Activated CD4-positive, alpha-beta T cell treated with anti-CD3 and anti-CD28 coated beads, Interleukin-2, amount 10 ng/mL, durations not matched to agents 7 days and 5 days (primary cell): ENCODE measurements at regions not wholly inside any gene's neighbourhood (a gene's known extent, or its start where the extent isn't known, plus 50 kb on each side); places are given as distances from the start of the nearest gene placed in this dataset.

ENCODE experiments used
- CTCF ChIA-PET: fragments of 350-600 bp; sonication (Branson Sonifier 250); formaldehyde crosslinking; loops from one replicate; lab custom pipeline; 2021; ENCODE audit warnings: antibody characterized with exemption; lab: Charles Lee
- POLR2A ChIA-PET: fragments of 350-600 bp; sonication (Branson Sonifier 250); formaldehyde crosslinking; loops from one replicate; lab custom pipeline; 2021; ENCODE audit warnings: antibody characterized with exemption; lab: Charles Lee
- DNase-seq: peaks from one replicate; pipeline ENCODE4 v3.0.0-alpha.2; 2020
- H3K27ac Mint-ChIP-seq: one replicate; pipeline ENCODE4 v1.8.0; 2021; ENCODE audit warnings: mild to moderate bottlenecking, moderate library complexity, mixed read lengths
- H3K27me3 Mint-ChIP-seq: one replicate; pipeline ENCODE4 v1.8.0; 2021; ENCODE audit warnings: mixed read lengths
- H3K36me3 Mint-ChIP-seq: one replicate; pipeline ENCODE4 v1.8.0; 2021; ENCODE audit warnings: low read depth, mixed read lengths
- H3K4me1 Mint-ChIP-seq: one replicate; pipeline ENCODE4 v1.8.0; 2021; ENCODE audit warnings: mixed read lengths
- H3K4me3 Mint-ChIP-seq: one replicate; pipeline ENCODE4 v1.8.0; 2021; ENCODE audit warnings: mild to moderate bottlenecking, moderate library complexity, mixed read lengths
- H3K9me3 Mint-ChIP-seq: one replicate; pipeline ENCODE4 v1.8.0; 2021; ENCODE audit warnings: mixed read lengths

GRCh38 chr1:113278777-113279176 lies 111.5 kb upstream of the MAGI3 start:
- no peak for DNase-seq
- peaks cover 17% of the 10 kb centered on the region for H3K27me3 Mint-ChIP-seq
- no peaks in the 10 kb centered on the region for H3K4me1 Mint-ChIP-seq
- H3K4me3 Mint-ChIP-seq, result no peak overlapping the region
- no peaks in the 10 kb centered on the region for H3K36me3 Mint-ChIP-seq
- no peak overlapping the region for H3K27ac Mint-ChIP-seq
- POLR2A ChIA-PET, result no interaction called here
- H3K9me3 Mint-ChIP-seq, result no peaks in the 10 kb centered on the region
- CTCF ChIA-PET, result no interaction called here

GRCh38 chr1:113279776-113280391 lies 110.4 kb upstream of the MAGI3 start:
- ChIA-PET CTCF (interaction anchor here (0.5 kb wide), 1 partner anchor 116 kb away, joined by 3 read pairs; no protein-coding TSS in a partner anchor), POLR2A (no interaction called here)
- H3K27ac Mint-ChIP-seq, result no peak overlapping the region
- H3K4me3 Mint-ChIP-seq, result no peak overlapping the region
- DNase-seq, result no peak
- no peaks in the 10 kb centered on the region for H3K36me3 Mint-ChIP-seq
- H3K4me1 Mint-ChIP-seq, result no peaks in the 10 kb centered on the region
- no peaks in the 10 kb centered on the region for H3K9me3 Mint-ChIP-seq
- peaks cover 17% of the 10 kb centered on the region for H3K27me3 Mint-ChIP-seq

GRCh38 chr1:113280581-113280980 lies 109.7 kb upstream of the MAGI3 start:
- Mint-ChIP-seq H3K36me3 (no peaks in the 10 kb centered on the region), H3K27ac (no peak overlapping the region), H3K4me3 (no peak overlapping the region), H3K4me1 (no peaks in the 10 kb centered on the region), H3K9me3 (no peaks in the 10 kb centered on the region), H3K27me3 (peaks cover 11% of the 10 kb centered on the region)
- no peak for DNase-seq
- POLR2A ChIA-PET, result no interaction called here
- CTCF ChIA-PET, result interaction anchor here (0.5 kb wide), 1 partner anchor 116 kb away, joined by 3 read pairs; no protein-coding TSS in a partner anchor

GRCh38 chr1:113281550-113281949 lies 108.8 kb upstream of the MAGI3 start:
- Mint-ChIP-seq H3K27ac (no peak overlapping the region), H3K4me1 (no peaks in the 10 kb centered on the region), H3K27me3 (peaks cover 11% of the 10 kb centered on the region), H3K36me3 (no peaks in the 10 kb centered on the region), H3K4me3 (no peak overlapping the region), H3K9me3 (no peaks in the 10 kb centered on the region)
- ChIA-PET CTCF (no interaction called here), POLR2A (no interaction called here)
- no peak for DNase-seq

- DNase-seq, result no peak
- CTCF ChIA-PET, result no interaction called here
Observed at GRCh38 chr1:113282008-113282892, 108.1 kb upstream of the MAGI3 start.

GRCh38 chr1:113282893-113283285 lies 107.4 kb upstream of the MAGI3 start:
- POLR2A ChIA-PET, result no interaction called here
- no peak for DNase-seq
- Mint-ChIP-seq H3K27ac (no peak overlapping the region), H3K36me3 (no peaks in the 10 kb centered on the region), H3K9me3 (no peaks in the 10 kb centered on the region), H3K4me3 (no peak overlapping the region), H3K4me1 (no peaks in the 10 kb centered on the region), H3K27me3 (peaks cover 11% of the 10 kb centered on the region)
- CTCF ChIA-PET, result no interaction called here

More at GRCh38 chr1:113282008-113282892, 108.1 kb upstream of the MAGI3 start:
- Mint-ChIP-seq H3K4me1 (no peaks in the 10 kb centered on the region), H3K9me3 (no peaks in the 10 kb centered on the region), H3K27ac (no peak overlapping the region), H3K36me3 (no peaks in the 10 kb centered on the region), H3K27me3 (peaks cover 11% of the 10 kb centered on the region), H3K4me3 (no peak overlapping the region)
- POLR2A ChIA-PET, result no interaction called here

- H3K4me3 Mint-ChIP-seq, result no peak overlapping the region
- peaks cover 12% of the 10 kb centered on the region for H3K27me3 Mint-ChIP-seq
- no peak overlapping the region for H3K27ac Mint-ChIP-seq
- H3K9me3 Mint-ChIP-seq, result no peaks in the 10 kb centered on the region
- CTCF ChIA-PET, result no interaction called here
- no peaks in the 10 kb centered on the region for H3K4me1 Mint-ChIP-seq
- H3K36me3 Mint-ChIP-seq, result no peaks in the 10 kb centered on the region
- POLR2A ChIA-PET, result no interaction called here
- no peak for DNase-seq
Observed at GRCh38 chr1:113283914-113284313, 106.4 kb upstream of the MAGI3 start.

GRCh38 chr1:113286156-113286555 lies 104.2 kb upstream of the MAGI3 start:
- peaks cover 7% of the 10 kb centered on the region for H3K27me3 Mint-ChIP-seq
- H3K4me1 Mint-ChIP-seq, result no peaks in the 10 kb centered on the region
- ChIA-PET CTCF (no interaction called here), POLR2A (no interaction called here)
- H3K27ac Mint-ChIP-seq, result no peak overlapping the region
- H3K9me3 Mint-ChIP-seq, result no peaks in the 10 kb centered on the region
- DNase-seq, result no peak
- H3K4me3 Mint-ChIP-seq, result no peak overlapping the region
- H3K36me3 Mint-ChIP-seq, result no peaks in the 10 kb centered on the region

- ChIA-PET POLR2A (no interaction called here), CTCF (no interaction called here)
- peaks cover 7% of the 10 kb centered on the region for H3K27me3 Mint-ChIP-seq
- H3K27ac Mint-ChIP-seq, result no peak overlapping the region
- no peaks in the 10 kb centered on the region for H3K9me3 Mint-ChIP-seq
- no peaks in the 10 kb centered on the region for H3K4me1 Mint-ChIP-seq
- H3K36me3 Mint-ChIP-seq, result no peaks in the 10 kb centered on the region
- DNase-seq, result no peak
- no peak overlapping the region for H3K4me3 Mint-ChIP-seq
Observed at GRCh38 chr1:113291777-113292602, 98.3 kb upstream of the MAGI3 start.

GRCh38 chr1:113292603-113293255 lies 97.6 kb upstream of the MAGI3 start:
- Mint-ChIP-seq H3K4me1 (no peaks in the 10 kb centered on the region), H3K36me3 (no peaks in the 10 kb centered on the region), H3K27me3 (peaks cover 12% of the 10 kb centered on the region), H3K27ac (no peak overlapping the region), H3K9me3 (no peaks in the 10 kb centered on the region), H3K4me3 (no peak overlapping the region)
- POLR2A ChIA-PET, result interaction anchor here (0.6 kb wide), 1 partner anchor 24 kb away, joined by 3 read pairs; no protein-coding TSS in a partner anchor
- CTCF ChIA-PET, result interaction anchor here (1.1 kb wide), 1 partner anchor 29 kb away, joined by 3 read pairs; no protein-coding TSS in a partner anchor
- no peak for DNase-seq

GRCh38 chr1:113293256-113293626 lies 97.1 kb upstream of the MAGI3 start:
- Mint-ChIP-seq H3K4me1 (no peaks in the 10 kb centered on the region), H3K27ac (no peak overlapping the region), H3K4me3 (no peak overlapping the region), H3K27me3 (peaks cover 16% of the 10 kb centered on the region), H3K9me3 (no peaks in the 10 kb centered on the region), H3K36me3 (no peaks in the 10 kb centered on the region)
- CTCF ChIA-PET, result interaction anchor here (1.1 kb wide), 1 partner anchor 29 kb away, joined by 3 read pairs; no protein-coding TSS in a partner anchor
- POLR2A ChIA-PET, result interaction anchor here (0.6 kb wide), 1 partner anchor 25 kb away, joined by 3 read pairs; no protein-coding TSS in a partner anchor
- no peak for DNase-seq

- Mint-ChIP-seq H3K4me1 (no peaks in the 10 kb centered on the region), H3K4me3 (no peak overlapping the region), H3K9me3 (no peaks in the 10 kb centered on the region), H3K27me3 (peaks cover 10% of the 10 kb centered on the region), H3K36me3 (no peaks in the 10 kb centered on the region), H3K27ac (no peak overlapping the region)
- CTCF ChIA-PET, result no interaction called here
- POLR2A ChIA-PET, result no interaction called here
- DNase-seq, result no peak
Observed at GRCh38 chr1:113297749-113298148, 92.6 kb upstream of the MAGI3 start.
